Neural cell (in vitro differentiated cells): ENCODE measurements at regions not wholly inside any gene's neighbourhood (a gene's known extent, or its start where the extent isn't known, plus 50 kb on each side); places are given as distances from the start of the nearest gene placed in this dataset.

Source experiments
- H2AFZ ChIP-seq: fragments of 200-600, 300-800 bp; sonication (generic), shearing (Covaris generic); 2 replicates; pipeline ENCODE4 v1.6.0; 2014; ENCODE audit warnings: low read depth, mild to moderate bottlenecking, antibody characterized with exemption, low read length, moderate library complexity
- H3F3A ChIP-seq: fragments of 200-600 bp; shearing (Covaris generic); 2 replicates; pipeline ENCODE4 v1.6.1; 2016; ENCODE audit warnings: mild to moderate bottlenecking, moderate library complexity, mixed read lengths, antibody characterized with exemption, low read length; ENCODE audit not compliant: insufficient read depth, poor library complexity, severe bottlenecking
- H3K27ac ChIP-seq: fragments of 200-600, 300-800 bp; sonication (generic), shearing (Covaris generic); 2 replicates; pipeline ENCODE4 v1.5.1; 2014; ENCODE audit warnings: mild to moderate bottlenecking, low read length, moderate library complexity
- H3K27me3 ChIP-seq: fragments of 300-800, 200-600 bp; sonication (generic), shearing (Covaris generic); 2 replicates; pipeline ENCODE4 v1.6.0; 2014; ENCODE audit warnings: mild to moderate bottlenecking, low read depth, low read length, moderate library complexity; ENCODE audit not compliant: insufficient read depth
- H3K36me3 ChIP-seq: fragments of 300-800, 200-600 bp; sonication (generic), shearing (Covaris generic); 2 replicates; pipeline ENCODE4 v1.5.1; 2014; ENCODE audit warnings: mild to moderate bottlenecking, antibody characterized with exemption, low read length, moderate library complexity; ENCODE audit not compliant: insufficient read depth
- H3K4me2 ChIP-seq: fragments of 300-800, 200-600 bp; sonication (generic), shearing (Covaris generic); 2 replicates; pipeline ENCODE4 v1.6.0; 2014; ENCODE audit warnings: mild to moderate bottlenecking, low read length
- H3K4me3 ChIP-seq: fragments of 300-800, 200-600 bp; sonication (generic), shearing (Covaris generic); 2 replicates; pipeline ENCODE4 v1.5.1; 2014; ENCODE audit warnings: mild to moderate bottlenecking, low read length, moderate library complexity
- H3K79me2 ChIP-seq: fragments of 200-600 bp; shearing (Covaris generic); replicated peaks from 2 replicates; pipeline ENCODE4 v1.6.0; 2014; ENCODE audit warnings: mild to moderate bottlenecking, low read length, moderate library complexity; ENCODE audit not compliant: insufficient read depth
- H3K9ac ChIP-seq: fragments of 300-800, 200-600 bp; sonication (generic), shearing (Covaris generic); 2 replicates; pipeline ENCODE4 v1.6.1; 2016; ENCODE audit warnings: mild to moderate bottlenecking, low read length, mixed read lengths
- H3K9me2 ChIP-seq: fragments of 200-600 bp; shearing (Covaris generic); 2 replicates; pipeline ENCODE4 v1.6.1; 2016; ENCODE audit warnings: mild to moderate bottlenecking, low read length, mixed read lengths; ENCODE audit not compliant: insufficient read depth
- H3K9me3 ChIP-seq: fragments of 200-600, 300-800 bp; sonication (generic), shearing (Covaris generic); 2 replicates; pipeline ENCODE4 v1.6.1; 2016; ENCODE audit warnings: mild to moderate bottlenecking, mixed run types, low read length, moderate library complexity, mixed read lengths
- H4K20me1 ChIP-seq: fragments of 200-600 bp; shearing (Covaris generic); 2 replicates; pipeline ENCODE4 v1.6.1; 2016; ENCODE audit warnings: mild to moderate bottlenecking, mixed run types; ENCODE audit not compliant: insufficient read depth
- CTCF ChIP-seq: fragments of 450-650 bp; IDR thresholded peaks from 2 replicates; pipeline ENCODE4 v1.5.1; 2014; ENCODE audit warnings: antibody characterized with exemption, mild to moderate bottlenecking, moderate library complexity; ENCODE audit not compliant: poor library complexity, severe bottlenecking
- EP300 ChIP-seq: fragments of 450-650 bp; conservative IDR thresholded peaks from 2 replicates; pipeline ENCODE4 v1.6.1; 2014; ENCODE audit warnings: antibody characterized with exemption, mild to moderate bottlenecking, moderate library complexity; ENCODE audit not compliant: poor library complexity, severe bottlenecking
- EZH2 ChIP-seq: fragments of 200-600, 300-800 bp; shearing (Covaris generic), sonication (generic); IDR thresholded peaks from 2 replicates; pipeline ENCODE4 v1.6.1; 2014; ENCODE audit warnings: antibody characterized with exemption, low read length, borderline replicate concordance, mild to moderate bottlenecking; ENCODE audit not compliant: insufficient read depth, poor library complexity, severe bottlenecking
- MXI1 ChIP-seq: fragments of 450-650 bp; conservative IDR thresholded peaks from 2 replicates; pipeline ENCODE4 v1.6.1; 2014; ENCODE audit warnings: antibody characterized with exemption, mild to moderate bottlenecking; ENCODE audit not compliant: poor library complexity, severe bottlenecking
- POLR2AphosphoS5 ChIP-seq: IDR thresholded peaks from 2 replicates; pipeline ENCODE4 v1.6.1; 2012
- RAD21 ChIP-seq: fragments of 450-650 bp; conservative IDR thresholded peaks from 2 replicates; pipeline ENCODE4 v1.6.1; 2014; ENCODE audit warnings: antibody characterized with exemption, mild to moderate bottlenecking, moderate library complexity
- REST ChIP-seq: IDR thresholded peaks from 2 replicates; pipeline ENCODE4 v1.6.1; 2012; ENCODE audit warnings: borderline replicate concordance
- SMC3 ChIP-seq: fragments of 450-650 bp; conservative IDR thresholded peaks from 2 replicates; pipeline ENCODE4 v1.6.1; 2014; ENCODE audit warnings: antibody characterized with exemption, mild to moderate bottlenecking, moderate library complexity; ENCODE audit not compliant: poor library complexity
- TAF1 ChIP-seq: IDR thresholded peaks from 2 replicates; pipeline ENCODE4 v1.6.1; 2012; ENCODE audit warnings: low read depth

- Histone ChIP-seq H3K4me3 (no peak overlapping the region), H3K36me3 (no peaks in the 10 kb centered on the region), H3K9me3 (no peaks in the 10 kb centered on the region), H3K27me3 (peaks cover 3% of the 10 kb centered on the region), H3K79me2 (no peaks in the 10 kb centered on the region), H2AFZ (no peak overlapping the region), H3K4me2 (no peak overlapping the region), H3K27ac (no peak overlapping the region), H3F3A (no peaks in the 10 kb centered on the region), H3K9me2 (no peaks in the 10 kb centered on the region), H3K9ac (no peak overlapping the region), H4K20me1 (no peaks in the 10 kb centered on the region)
- TF ChIP-seq SMC3 (no peak), POLR2AphosphoS5 (no peak), EP300 (no peak), EZH2 (no peak), TAF1 (no peak), MXI1 (no peak), CTCF (no peak), RAD21 (no peak), REST (no peak)
Observed at GRCh38 chr2:120607996-120608395, 127.7 kb upstream of the GLI2 start.

- H3K9ac ChIP-seq, result no peak overlapping the region
- H3K9me3 ChIP-seq, result no peaks in the 10 kb centered on the region
- H3K79me2 ChIP-seq, result no peaks in the 10 kb centered on the region
- no peaks in the 10 kb centered on the region for H3K36me3 ChIP-seq
- no peaks in the 10 kb centered on the region for H3F3A ChIP-seq
- H3K4me3 ChIP-seq, result no peak overlapping the region
- no peaks in the 10 kb centered on the region for H3K9me2 ChIP-seq
- H2AFZ ChIP-seq, result no peak overlapping the region
- H3K27ac ChIP-seq, result no peak overlapping the region
- H3K27me3 ChIP-seq, result peaks cover 3% of the 10 kb centered on the region
- H3K4me2 ChIP-seq, result no peak overlapping the region
- TF ChIP-seq RAD21, result no peak
- TF ChIP-seq REST, result no peak
- TF ChIP-seq MXI1, result no peak
- TF ChIP-seq EZH2, result no peak
- TF ChIP-seq POLR2AphosphoS5, result no peak
- TF ChIP-seq EP300, result no peak
- TF ChIP-seq CTCF, result no peak
- TF ChIP-seq SMC3, result no peak
- TF ChIP-seq TAF1, result no peak
- no peaks in the 10 kb centered on the region for H4K20me1 ChIP-seq
Observed at GRCh38 chr2:120609826-120610395, 125.8 kb upstream of the GLI2 start.
